Middle frontal gyrus (tissue), 1 donor: ENCODE measurements at regions not wholly inside any gene's neighbourhood (a gene's known extent, or its start where the extent isn't known, plus 50 kb on each side); places are given as distances from the start of the nearest gene placed in this dataset.
A peak's percentile ranks its signal among the peaks of the same experiment; 100 is the strongest.
"Not testable (repeated sequence)": the region's sequence is repeated elsewhere in the genome, so short reads cannot be mapped to it uniquely, and the experiment has no call there.

Experiments
- DNase-seq: peaks from one replicate; pipeline ENCODE4 v3.0.0-alpha.2; 2015; ENCODE audit warnings: low spot score; ENCODE audit errors: extremely low spot score

DNA sequence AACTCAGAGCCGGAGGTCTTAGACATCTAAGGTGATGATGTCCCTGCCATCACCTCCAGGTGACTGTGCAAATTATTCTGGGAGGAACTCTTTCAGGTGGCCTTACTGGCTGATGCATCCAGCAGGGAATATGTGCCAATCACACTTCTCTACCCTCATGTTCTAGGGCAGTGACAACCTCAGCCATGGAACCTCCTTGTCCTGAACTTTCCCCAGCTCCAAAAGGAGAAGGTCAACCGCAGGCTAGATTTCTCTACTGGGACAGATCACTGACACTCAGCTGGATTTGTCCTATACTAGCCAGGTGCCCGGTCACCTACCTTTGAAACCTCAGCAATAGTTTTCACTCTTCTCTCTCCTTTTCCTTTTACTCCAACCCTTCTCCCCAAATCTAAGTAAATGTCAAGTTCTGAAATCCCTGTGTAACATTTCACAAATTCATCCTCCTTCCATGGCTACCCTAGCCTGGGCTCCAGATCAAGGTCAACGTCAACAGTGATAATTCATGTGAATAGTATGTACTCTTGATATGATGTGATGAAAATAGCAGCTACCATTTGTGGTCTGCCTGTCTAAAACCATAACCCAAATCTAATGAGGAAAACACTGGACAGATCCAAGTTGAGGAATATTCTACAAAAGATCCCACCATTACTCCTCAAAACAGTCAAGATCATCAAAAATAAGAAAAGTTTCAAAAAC is 115.0 kb upstream of the EGLN3 start:
- no peak for DNase-seq

DNA sequence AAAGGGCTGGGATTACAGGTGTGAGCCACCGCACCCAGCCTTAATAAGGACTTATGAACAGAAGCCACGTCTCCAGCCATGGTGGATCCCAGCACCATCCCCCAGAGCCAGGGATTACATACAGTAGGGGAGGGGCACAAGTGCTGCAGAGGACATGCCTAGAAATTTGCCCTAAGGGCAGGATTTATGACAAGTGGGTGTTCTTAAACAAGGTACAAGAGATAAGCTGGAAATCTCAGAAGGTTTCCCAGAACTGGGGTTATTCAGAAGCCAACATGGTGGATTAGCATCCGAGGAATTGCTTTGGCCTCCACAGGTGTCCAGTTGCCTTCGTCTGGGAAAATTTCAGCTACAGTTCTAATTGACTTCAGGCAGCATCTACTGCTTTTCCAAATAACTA is 114.4 kb upstream of the EGLN3 start:
- DNase-seq = no peak

DNA sequence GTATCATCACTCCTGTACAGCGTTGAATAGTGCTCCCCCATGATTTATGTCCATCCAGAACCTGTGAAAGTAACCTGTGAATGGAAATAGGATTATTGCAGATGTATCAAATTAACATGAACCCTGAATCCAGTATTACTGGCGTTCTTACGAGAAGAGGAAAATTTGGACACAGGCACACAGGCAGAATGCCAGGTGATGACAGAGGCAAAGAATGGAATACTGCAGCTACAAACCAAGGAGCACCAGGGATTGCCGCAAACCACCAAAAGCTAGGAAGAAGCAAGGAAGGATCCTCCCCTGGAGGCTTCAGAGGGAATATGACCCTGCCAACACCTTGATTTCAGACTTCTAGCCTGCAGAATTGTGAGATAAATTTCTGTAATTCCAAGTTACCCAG is 113.5 kb upstream of the EGLN3 start:
- DNase-seq = no peak

DNA sequence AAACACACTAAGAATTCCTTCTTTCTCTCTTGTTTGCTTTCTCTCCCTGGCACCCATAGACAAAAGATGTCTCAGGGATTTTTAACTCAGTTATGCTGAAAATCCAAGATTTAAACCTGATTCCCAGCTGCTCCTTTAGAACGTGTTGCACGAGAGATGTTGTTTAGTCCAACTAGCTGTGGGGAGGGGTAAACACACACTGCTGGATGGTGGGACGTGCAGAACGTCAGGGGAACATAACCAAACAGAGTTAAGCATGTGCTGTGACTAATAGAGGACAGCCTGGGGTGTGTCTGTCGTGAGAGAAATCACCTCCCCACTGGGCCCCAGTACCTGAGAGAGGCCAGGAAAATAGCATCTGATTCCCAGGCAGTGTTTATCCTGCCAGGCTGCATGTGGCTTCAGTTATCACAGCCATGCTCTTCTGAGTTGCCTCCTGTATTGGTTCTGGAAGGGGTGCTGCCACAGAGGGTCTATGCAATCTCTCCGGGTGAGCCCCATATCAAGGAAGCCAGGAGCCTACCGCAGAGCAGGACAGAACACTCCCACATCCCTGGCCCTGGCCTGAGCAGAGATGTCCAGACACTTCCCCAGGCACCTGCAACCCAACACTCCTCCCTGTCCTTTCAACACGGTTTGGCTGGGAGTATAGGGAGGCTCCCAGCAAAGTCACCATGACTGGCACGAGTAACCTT is 112.7 kb upstream of the EGLN3 start:
- DNase-seq = no peak

DNA sequence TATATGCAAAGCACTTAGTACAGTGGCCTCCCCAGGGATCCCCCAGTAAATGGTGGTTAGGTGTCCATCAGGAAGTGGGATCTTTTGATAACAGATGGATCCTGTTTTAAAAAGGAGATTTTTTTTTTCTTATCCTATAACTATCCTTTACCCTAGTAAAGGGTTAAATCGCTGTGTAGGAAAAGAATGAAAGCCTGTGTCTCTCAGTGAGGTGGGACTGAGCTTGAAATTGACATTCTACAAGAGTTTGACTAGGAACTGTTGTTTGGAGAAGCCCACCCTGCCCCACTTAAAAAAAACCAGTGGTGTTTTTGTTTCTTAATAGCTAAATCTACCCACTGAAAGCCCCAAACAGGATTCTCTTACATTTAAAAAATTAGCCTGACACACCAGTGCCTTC is 112.2 kb upstream of the EGLN3 start:
- DNase-seq = no peak

DNA sequence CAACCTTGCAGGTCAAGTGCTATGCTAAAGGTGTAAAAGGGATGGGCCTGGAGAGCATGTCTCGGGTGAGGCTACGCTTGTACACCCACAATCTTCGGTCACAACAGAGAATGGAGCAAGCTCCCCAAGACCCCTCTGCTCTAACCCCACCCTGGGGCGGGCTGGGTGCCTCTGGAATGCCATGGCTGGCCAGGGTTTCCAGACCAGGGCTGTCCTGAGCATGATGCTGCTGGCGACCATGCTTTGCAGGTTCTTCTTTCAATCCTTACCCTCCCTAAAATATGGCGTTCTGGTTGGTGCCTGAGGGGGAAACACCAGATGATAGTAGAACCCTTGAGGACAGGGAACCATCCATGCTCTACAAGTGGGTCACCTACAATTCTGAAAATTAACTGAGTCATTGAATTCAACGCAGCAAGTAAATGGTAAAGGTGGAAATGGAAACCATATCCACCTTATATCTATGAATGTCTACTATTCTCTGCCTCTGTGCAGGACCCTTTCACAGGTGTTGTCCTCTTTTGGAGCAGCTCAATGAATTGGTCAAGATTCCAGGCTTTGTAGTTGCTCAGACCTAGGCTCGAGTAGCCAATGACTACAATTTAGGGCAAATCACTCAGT is 111.6 kb upstream of the EGLN3 start:
- no peak for DNase-seq

DNA sequence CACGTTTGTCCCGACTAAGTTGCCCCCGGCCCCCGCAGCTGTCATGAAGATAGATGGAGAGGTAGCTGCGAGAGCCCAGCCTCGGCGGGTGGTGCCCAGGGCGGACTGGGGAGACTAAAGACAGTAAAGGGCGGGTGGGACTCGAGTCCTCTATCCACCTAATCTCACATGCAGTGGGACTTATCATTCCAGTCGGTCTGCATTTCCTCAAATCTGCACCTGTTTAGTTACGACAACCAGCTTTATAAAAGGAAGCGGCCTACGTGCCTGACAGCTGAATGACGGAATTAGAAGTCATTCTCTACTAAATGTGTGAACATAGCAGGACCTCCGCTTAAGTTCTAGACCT is 109.8 kb upstream of the EGLN3 start:
- DNase-seq = no peak

DNA sequence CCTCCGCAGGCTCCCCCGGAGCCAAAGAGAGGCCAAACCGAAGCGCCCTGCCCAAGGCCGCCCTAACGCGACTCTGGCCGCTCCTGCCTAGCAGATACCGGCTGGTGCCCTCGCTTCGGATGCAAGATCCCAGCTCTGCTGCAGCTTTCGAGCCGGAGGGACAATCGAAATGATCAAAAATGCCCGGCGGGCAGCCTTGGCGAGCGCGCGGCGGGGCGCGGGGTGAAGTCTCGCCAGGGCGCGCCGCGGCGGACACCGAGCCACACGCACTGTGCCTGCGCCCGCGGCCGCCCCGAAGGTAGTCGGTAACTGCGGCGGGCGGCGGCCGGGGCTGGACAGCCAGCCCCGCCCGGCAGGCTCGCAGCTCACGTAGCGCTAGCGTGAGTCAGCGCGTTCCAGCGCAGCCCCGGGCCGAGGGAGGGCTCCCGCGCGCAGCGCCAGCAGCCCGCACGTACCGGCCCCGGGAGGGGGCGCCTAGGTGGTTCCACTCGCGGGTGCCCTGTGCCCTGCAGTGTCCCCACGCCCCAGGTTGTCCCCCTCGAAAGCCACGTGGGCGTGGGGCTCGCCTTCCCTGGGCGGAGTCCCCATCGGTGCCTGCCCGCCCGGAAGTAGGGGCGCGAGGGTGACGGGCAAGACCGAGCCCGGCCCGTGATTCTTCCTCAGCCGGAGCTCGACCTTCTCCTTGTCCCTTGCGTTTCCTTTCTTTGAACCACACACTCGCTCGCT is 109.2 kb upstream of the EGLN3 start:
- DNase-seq = peak; percentile 33

DNA sequence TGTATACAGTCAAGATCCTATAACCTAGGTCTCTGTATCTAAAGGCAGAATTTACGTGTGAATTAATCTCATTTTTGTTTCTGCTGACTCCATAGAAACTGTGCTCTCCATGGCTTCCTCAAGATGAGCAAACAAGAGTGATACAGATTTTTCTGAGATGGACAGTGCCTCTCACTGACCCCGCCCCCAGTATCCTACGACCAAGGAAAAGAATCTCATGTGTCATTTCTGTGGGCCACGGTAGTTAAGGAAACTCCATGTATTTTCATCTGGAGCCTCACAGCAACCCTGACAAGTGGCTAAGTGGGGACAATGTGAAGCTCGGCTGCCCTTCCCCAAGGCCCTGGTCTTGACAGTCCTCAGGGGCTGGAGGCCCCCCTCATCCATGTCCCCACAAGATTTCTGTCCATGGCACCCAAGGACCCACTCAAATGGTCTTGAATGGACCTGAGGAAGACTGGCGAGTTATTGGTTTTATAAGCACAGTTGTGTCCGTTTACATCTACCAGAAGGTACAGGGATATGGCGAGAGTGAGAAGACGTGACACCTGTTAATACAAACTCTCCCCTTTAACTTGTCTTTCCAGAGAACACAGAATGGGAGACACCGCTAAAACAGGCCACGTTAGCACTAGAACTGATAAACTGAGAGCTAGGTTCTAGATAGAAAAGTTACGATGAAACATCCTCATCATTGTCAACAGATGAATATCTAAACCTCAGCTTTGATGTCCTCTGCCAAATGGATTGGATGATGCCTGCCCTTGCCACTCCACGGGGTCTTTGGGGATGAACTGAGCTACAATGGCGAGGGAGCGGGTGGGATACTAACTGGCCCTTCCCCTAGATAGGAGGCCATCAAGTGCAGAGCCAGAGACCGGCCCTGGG is 108.4 kb upstream of the EGLN3 start:
- no peak for DNase-seq

DNA sequence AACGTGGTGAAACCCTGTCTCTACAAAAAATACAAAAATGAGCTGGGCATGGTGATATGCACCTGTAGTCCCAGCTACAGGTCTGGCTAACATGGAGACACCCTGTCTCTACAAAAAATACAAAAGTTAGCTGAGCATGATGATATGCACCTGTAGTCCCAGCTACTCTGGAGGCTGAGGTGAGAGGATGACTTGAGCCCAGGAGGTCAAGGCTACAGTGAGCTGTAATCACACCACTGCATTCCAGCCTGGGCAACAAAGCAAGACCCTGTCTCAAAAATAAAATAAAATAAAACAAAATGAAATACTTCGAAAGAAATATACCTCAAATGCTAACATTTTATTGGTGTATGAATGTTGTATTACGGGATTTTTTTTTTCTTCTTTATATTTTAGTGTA is 107.6 kb upstream of the EGLN3 start:
- no peak for DNase-seq

DNA sequence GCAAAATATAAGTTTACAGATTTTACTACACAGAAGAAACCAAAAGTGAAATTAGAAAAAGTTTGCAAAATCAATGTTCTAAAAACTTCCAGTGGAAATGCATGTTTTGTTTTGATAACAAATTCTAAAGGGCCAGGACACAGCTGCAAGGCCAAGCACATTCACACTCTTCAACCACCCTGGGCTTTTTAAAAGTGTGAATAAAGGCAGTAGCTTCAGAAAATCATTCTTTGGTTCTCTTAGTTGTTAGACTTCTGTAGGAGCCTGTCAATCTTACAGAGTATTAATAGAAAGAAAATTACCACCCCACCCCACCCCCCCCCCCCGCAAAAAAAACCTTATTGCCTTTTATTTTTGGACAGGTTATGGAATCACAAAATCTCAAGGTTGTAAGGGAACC is 105.2 kb upstream of the EGLN3 start:
- no peak for DNase-seq

DNA sequence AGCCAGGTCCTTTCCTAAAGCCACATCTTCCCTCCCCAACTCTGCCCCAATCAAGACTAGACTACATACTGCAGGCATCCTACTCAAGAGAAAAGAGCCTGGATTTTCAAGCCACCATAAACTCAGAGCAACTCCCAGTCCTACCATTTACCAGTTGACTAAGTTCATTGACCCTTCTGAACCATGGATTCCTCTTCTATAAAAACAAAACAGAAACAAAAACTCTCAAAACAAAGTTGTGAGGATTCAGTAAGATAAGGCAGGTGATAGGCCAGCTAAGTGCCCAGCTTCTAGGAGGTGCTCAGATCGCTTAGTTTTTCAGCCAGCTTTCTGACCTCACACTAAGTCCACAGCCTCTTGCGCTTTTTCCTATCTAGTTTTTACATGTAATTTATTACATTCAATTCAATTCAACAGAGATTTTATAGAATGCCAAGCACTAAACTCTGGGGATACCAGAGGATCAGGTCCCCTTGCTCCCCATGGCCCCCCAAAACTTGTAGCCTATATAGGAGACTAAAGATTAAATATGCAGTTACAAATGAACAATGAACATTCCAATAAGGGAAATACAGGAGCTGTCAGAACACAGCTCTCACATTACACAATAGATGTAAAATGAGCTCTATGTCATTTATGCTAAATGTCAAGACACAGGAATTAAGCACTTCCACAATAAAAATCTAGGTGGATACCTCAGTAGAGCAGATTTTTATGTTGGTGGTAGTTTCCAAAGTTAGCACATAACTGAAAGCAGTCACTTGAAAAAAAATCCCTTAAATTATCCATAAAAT is 104.5 kb upstream of the EGLN3 start:
- no peak for DNase-seq

DNA sequence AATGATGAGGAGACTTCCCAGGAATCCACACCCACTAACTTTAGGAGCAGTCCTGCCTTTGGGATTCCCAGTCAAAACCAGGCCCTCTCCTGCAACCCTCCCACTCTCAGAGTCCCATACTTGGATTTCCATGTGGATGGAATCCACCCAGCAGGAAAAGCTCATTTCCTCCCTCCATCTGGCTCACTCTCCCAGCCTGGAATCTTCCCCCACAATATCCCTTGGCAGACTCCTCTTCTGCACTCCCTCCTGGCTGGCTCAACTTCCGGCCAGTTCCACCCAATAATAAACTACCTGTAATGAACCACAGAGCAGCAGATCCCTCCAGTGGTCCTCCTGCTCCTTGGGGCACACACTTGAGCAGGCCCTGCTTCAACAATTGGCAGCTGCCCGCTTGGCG is 102.8 kb upstream of the EGLN3 start:
- DNase-seq = no peak

DNA sequence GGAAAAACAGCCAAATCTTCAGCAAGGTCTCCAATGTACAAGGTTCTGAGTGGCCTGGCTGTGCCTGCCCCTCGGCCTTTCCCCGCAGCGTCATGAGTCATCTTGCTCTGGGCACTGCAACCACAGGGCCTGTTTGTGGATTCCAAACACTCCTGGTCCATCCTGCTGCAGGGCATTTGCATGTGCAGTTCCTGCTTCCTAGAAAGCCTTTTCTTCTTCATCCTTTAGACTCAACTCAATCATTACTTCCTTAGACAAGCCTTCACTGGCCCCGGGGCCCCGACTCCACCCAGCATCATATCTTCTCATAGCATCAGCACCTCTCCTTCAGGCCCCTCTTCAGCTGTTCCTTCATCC is 101.8 kb upstream of the EGLN3 start:
- no peak for DNase-seq

DNA sequence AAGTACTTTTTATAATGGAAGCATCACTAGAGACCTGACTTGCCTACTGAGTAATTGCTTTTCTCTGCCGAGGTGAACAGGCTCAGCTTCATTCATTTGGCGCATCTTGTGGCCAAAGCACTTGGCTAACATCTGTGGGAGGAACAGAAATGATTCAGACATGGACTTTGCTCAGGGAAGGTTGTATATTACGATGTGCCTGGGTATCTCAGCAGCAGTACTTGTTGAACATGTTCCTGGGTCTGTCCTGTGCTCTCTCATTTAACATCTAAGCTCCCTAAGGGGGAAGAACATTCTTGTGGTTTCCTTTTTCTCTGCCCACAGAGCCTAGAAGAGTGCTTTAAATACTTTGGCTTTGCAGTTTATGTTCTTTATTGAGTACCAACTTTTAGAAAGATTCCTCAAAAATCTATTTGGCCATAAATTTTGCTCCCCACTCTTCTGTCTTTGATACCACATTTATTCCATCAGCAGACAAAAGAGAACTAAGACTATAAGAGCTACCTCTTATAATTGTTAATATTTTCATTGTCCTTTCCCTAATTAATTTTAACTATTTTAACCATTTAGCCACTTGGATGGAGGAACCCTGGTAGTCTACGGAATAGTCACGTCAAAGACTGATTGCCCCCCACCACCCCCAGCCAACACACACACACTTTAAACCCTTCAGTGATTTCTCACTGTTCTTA is 101.2 kb upstream of the EGLN3 start:
- no peak for DNase-seq

DNA sequence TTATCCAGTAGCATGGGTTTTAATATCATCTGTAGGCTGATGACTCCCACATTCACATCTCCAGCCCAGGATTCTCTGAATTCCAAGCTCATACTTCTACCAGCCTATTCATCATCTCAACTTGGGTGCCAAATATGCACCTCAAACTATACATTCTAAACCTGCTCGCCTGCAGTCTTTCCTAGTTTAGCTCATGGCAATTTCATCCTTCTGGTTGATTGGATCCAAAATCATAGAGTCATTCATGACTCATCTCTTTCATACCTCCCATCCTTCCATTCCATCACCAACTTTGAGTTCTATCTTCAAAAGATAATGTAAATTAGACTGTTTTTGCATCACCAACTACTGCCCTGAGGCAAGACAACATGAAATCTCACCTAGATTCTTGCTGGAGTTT is 99.7 kb upstream of the EGLN3 start:
- no peak for DNase-seq

DNA sequence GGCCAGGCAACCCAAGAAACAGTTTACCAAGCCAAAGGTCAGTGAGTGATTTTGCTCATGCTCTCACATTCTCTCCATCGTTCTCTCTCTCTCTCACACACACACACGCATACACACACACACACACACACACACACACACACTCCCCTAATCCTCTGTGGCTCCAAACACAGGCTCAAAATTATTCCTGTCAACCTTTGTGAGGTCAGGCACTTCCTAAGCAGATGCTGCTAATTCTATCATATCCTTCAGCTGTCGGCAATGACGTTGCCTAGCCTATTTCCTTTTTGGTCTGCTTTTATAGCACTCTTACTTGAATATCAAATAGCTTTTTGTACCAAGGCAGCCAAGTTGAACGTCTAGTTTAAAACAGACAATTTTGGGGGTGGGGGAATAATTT is 98.9 kb upstream of the EGLN3 start:
- DNase-seq = no peak

DNA sequence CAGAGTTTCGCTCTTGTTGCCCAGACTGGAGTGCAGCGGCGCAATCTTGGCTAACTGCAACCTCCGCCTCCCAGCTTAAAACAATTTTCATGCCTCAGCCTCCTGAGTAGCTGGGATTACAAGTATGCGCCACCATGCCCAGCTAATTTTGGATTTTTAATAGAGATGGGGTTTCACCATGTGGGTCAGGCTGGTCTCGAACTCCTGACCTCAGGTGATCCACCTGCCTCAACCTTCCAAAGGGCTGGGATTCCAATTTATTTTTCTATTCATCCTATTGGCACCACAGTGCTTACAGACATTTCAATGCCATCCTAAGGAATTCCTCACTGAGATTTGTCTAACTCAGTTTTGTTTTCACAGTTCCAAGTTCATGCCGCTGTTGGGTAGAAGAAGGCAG is 98.3 kb upstream of the EGLN3 start:
- not testable (repeated sequence) for DNase-seq

DNA sequence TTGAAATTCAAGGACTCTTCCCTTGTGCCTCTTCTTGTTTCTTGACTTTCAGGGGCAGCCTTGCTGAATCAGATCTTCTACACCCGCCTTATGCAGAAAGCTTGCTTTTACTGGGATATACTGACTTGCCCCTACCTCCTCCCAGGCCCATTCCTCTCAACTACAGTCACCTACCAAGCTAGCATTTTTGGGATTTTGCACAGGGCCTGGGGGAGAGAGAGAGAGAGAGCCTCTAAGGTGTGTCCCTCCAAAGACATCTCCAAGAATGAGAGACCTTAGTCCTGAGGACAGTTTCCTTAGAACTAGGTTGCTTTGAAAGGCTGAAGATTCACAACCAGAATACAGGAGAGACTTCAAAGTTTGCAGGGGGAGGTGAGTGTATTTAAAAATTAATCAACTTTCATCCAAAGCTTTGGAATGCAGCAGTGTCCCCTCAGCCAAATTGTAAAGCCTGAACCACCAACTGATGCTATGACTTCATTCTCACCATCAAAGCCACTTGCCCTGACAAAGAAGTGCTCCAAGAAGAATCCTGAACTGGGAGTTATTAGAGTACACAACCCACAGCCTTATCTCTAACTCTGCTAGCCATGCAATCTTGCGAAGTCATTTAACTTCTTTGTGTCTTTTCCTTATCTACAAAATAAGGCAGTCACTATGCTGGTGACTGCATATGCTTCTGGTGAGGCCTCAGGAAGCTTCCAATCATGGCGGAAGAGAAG is 96.1 kb upstream of the EGLN3 start:
- DNase-seq = no peak
